GM04503 (cell line): ENCODE measurements at regions not wholly inside any gene's neighbourhood (a gene's known extent, or its start where the extent isn't known, plus 50 kb on each side); places are given as distances from the start of the nearest gene placed in this dataset.
"Not testable (repeated sequence)": the region's sequence is repeated elsewhere in the genome, so short reads cannot be mapped to it uniquely, and the experiment has no call there.

Experiments
- DNase-seq: peaks from one replicate; pipeline ENCODE4 v3.0.0-alpha.2; 2012; ENCODE audit warnings: low read depth

GRCh38 chr12:29957835-29958234, 174.1 kb upstream of the TMTC1 start:
- no peak for DNase-seq

GRCh38 chr12:29945904-29946303, 162.2 kb upstream of the TMTC1 start:
- DNase-seq, result no peak

- DNase-seq, result no peak
Observed at GRCh38 chr12:29944269-29945000, 160.7 kb upstream of the TMTC1 start.

GRCh38 chr12:29943683-29944082, 159.9 kb upstream of the TMTC1 start:
- no peak for DNase-seq

- no peak for DNase-seq
Observed at GRCh38 chr12:29940811-29941210, 157.1 kb upstream of the TMTC1 start.

GRCh38 chr12:29930503-29930902, 146.8 kb upstream of the TMTC1 start:
- DNase-seq, result no peak

DNA sequence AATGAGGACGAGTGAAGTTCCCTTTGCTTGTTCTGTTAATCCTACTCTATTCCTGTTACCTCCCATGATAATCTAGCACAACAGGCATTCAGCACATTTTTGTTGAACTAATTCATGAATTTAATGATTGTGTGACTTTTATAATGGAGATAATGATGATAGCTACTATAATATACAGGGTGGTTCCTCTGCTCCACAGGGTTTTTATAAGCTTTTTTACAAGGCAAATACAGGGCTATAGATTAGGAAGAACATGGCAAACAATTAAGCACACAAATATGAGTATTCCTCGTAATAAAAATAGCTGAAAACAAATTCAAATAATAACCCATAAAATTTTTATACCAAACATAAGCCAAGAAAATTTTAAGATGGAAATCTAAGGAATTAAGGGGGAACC, 145.6 kb upstream of the TMTC1 start:
- DNase-seq, result no peak

DNA sequence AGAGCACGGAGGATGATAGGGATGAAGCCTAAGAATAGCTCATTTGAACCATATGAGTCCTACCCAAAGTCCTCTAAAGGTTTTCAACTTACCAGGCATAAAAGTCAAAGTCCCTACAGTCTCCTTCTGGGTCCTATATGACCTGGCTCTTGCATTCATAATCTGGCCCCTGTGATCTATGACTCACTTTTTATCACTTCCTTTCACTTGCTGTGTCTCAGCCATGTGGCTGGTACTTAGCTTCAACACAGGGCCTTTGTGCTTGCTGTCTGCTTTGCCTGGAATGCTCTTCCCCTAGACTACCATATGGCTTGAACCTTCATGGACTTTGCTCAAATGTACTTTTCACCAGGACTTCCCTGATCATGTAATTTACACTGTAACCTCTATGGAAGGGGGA, 137.6 kb upstream of the TMTC1 start:
- DNase-seq, result no peak

DNA sequence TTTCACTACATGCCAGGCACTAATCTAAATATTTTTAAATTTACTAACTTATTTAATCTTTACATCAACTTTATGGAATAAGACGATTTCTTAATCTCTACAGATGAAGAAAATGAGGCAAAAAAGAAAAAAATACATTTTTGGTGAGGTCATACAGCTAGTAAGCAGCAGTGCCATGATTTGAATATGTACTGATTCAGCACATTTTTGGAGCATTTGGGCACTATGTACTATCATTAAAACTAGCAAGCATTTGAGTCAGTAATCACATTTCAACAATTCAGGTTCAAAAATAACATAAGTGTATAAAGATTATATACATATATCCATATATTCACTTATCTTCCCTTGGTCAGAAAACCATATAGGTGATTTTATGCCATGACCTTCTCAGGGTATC, 124.4 kb upstream of the TMTC1 start:
- DNase-seq, result no peak

GRCh38 chr12:29907461-29907860, 123.7 kb upstream of the TMTC1 start:
- no peak for DNase-seq

GRCh38 chr12:29902043-29902442, 118.3 kb upstream of the TMTC1 start:
- no peak for DNase-seq

- DNase-seq, result no peak
Observed at GRCh38 chr12:29901585-29901984, 117.8 kb upstream of the TMTC1 start.

DNA sequence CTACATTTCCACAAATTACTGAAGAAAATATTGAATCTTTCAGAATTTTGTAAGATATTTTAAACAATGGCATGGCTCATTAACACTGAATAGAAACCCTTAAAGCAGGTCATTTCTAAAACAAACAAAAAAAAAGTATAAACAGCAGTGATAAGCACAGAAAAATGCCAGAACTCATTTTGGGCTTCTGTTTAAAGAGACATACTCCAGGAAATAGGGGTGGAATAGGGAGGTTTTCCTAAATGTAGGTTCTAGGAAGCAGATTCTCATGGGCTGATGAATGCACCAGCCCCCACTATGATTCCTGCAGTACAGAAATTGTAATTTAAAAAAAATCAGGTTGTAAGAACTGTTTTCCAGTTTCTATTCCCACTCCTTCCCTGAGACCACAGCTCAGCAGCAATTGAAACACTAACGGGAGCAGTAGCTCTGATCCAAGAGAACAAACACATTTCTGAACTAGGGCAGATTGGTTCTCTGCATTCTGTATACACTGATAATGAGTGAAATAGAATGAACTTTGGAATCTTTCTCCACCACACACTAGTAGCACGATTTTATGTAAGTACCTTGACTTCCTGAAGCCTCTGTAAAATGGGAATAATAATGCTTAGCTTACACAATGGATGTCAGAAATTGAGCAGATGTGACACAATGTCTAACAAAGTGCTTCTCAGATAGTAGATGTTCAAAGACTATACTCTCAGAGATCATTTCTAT, 115.6 kb upstream of the TMTC1 start:
- no peak for DNase-seq

- no peak for DNase-seq
Observed at GRCh38 chr12:29895966-29896365, 112.2 kb upstream of the TMTC1 start.

GRCh38 chr12:29893002-29893401, 109.3 kb upstream of the TMTC1 start:
- no peak for DNase-seq

DNA sequence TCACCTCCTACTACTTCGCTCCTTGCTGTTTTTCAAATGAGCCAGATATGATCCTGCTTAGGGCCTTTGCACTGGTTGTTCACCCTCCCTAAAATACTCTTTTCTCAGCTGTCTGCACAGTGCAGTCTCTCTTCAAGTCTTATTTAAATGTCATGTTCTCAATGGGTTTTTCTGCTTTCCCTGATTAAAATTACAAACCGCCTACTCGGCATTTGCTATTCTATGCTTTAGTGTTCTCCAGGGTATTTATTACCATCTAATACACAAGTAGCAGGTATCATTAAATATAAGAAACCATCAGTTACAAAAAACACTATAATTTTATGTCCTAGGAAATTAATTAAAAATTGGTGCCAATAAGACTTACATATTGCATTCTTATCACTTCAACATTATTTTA, 108.0 kb upstream of the TMTC1 start:
- no peak for DNase-seq

DNA sequence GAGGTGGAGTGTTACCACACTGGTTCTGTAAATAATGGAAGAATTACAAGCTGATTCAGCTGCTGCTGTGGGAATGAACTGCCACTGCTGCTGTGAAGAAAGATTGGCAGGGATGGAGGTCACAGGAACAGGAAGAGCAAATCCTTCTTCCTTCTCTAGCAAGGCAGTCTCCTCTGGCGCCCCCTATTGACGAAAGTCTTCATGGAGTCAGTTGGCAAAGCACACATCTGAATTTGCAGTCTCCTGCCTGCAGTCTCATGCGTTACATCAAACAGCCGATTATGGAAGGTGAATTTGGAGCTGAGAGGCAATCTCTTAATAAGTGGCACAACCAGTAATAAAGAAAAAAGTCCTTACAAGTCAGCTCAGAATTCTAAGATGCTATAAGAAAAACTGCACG, 106.0 kb upstream of the TMTC1 start:
- no peak for DNase-seq

GRCh38 chr12:29888777-29889176, 105.0 kb upstream of the TMTC1 start:
- no peak for DNase-seq

GRCh38 chr12:29884957-29885356, 101.2 kb upstream of the TMTC1 start:
- DNase-seq, result not testable (repeated sequence)

DNA sequence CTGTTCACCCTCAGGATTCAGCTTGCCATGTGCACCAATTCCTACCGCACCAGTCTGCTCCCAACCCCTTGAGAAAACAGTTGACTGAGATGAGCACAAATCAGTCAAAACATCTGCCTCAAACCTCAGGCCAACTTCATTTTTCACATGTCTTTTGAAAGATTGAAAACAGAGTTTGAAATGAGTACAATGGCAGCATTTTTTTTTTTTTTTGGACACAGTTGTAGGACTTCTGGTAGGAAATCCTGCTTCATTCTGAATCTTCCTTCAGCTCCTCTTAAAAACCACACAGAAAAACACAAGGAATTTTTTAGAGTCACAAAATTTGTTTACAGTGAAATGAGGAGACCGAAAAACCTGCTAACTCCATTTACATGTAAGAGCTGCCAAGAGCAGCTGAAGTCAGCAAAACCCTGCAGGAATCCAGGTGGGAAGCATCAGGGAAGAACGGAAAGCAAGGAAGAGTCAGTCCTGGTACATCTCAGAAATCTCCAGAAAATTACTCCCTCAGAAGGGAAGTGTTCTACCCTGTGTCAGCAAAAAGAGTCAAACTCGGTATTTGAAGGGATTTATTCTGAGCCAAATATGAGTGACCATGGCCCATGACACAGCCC, 100.3 kb upstream of the TMTC1 start:
- no peak for DNase-seq

GRCh38 chr12:29883525-29883924, 99.8 kb upstream of the TMTC1 start:
- DNase-seq, result no peak

GRCh38 chr12:29882846-29883245, 99.1 kb upstream of the TMTC1 start:
- no peak for DNase-seq

DNA sequence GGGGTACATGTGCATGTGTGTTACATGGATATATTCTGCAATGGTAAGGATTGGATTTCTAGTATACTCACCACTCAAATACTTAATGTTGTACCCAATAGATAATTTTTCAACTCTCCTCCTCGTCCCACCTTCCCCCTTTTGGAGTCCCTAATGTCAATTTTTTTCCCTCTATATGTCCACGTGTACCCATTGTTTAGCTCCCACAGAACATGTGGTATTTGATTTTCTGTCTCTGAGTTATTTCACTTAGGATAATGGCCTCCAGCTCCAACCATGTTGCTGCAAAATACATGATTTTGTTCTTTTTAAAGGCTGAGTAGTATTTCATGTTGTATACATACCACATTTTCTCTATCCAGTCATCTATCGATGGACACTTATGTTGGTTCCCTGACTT, 97.2 kb upstream of the TMTC1 start:
- no peak for DNase-seq
